Endodermal cell (in vitro differentiated cells): ENCODE measurements at regions not wholly inside any gene's neighbourhood (a gene's known extent, or its start where the extent isn't known, plus 50 kb on each side); places are given as distances from the start of the nearest gene placed in this dataset.
"Not testable (repeated sequence)": the region's sequence is repeated elsewhere in the genome, so short reads cannot be mapped to it uniquely, and the experiment has no call there.

Experiments used
- DNase-seq: peaks from one replicate; pipeline ENCODE4 v3.0.0-alpha.2; 2017
- H3K27ac ChIP-seq: 2 replicates; pipeline ENCODE4 v1.5.1; 2013; ENCODE audit warnings: mild to moderate bottlenecking, low read depth, low read length, moderate library complexity
- H3K27me3 ChIP-seq: 2 replicates; pipeline ENCODE4 v1.6.1; 2013; ENCODE audit warnings: mild to moderate bottlenecking, low read length, moderate library complexity; ENCODE audit not compliant: insufficient read depth, control insufficient read depth, poor library complexity, severe bottlenecking
- H3K36me3 ChIP-seq: 2 replicates; pipeline ENCODE4 v1.7.0; 2013; ENCODE audit warnings: mild to moderate bottlenecking, low read length, moderate library complexity; ENCODE audit not compliant: control insufficient read depth, insufficient read depth
- H3K4me1 ChIP-seq: one replicate; pipeline ENCODE4 v1.7.0; 2013; ENCODE audit warnings: low read length; ENCODE audit not compliant: control insufficient read depth, insufficient read depth
- H3K4me3 ChIP-seq: 2 replicates; pipeline ENCODE4 v1.5.1; 2013; ENCODE audit warnings: mild to moderate bottlenecking, low read length, moderate library complexity
- H3K9ac ChIP-seq: 2 replicates; pipeline ENCODE4 v1.6.1; 2013; ENCODE audit warnings: mild to moderate bottlenecking, low read length, moderate library complexity; ENCODE audit not compliant: poor library complexity, severe bottlenecking; ENCODE audit errors: extremely low read depth
- H3K9me3 ChIP-seq: 2 replicates; pipeline ENCODE4 v1.6.1; 2013; ENCODE audit warnings: mild to moderate bottlenecking, low read length, moderate library complexity; ENCODE audit not compliant: control insufficient read depth
- H3K27ac Mint-ChIP-seq: 2 replicates; pipeline ENCODE4 v1.8.0; 2020; ENCODE audit warnings: mixed read lengths
- H3K27me3 Mint-ChIP-seq: 2 replicates; pipeline ENCODE4 v1.8.0; 2021; ENCODE audit warnings: mild to moderate bottlenecking, mixed read lengths; ENCODE audit not compliant: insufficient read depth
- H3K36me3 Mint-ChIP-seq: 2 replicates; pipeline ENCODE4 v1.8.0; 2020; ENCODE audit warnings: low read depth, mixed read lengths
- H3K4me1 Mint-ChIP-seq: 2 replicates; pipeline ENCODE4 v1.8.0; 2020; ENCODE audit warnings: mixed read lengths
- H3K4me3 Mint-ChIP-seq: 2 replicates; pipeline ENCODE4 v1.8.0; 2020; ENCODE audit warnings: mild to moderate bottlenecking, moderate library complexity, mixed read lengths
- H3K9me3 Mint-ChIP-seq: 2 replicates; pipeline ENCODE4 v1.8.0; 2020; ENCODE audit warnings: mild to moderate bottlenecking, mixed read lengths
- CTCF ChIP-seq: fragments of 200-600 bp; sonication (generic); conservative IDR thresholded peaks from 2 replicates; pipeline ENCODE4 v1.5.0; 2021; ENCODE audit warnings: antibody characterized with exemption, mild to moderate bottlenecking
- WGBS, 2 experiments: methylation state at CpG; one replicate each; pipeline versions ENCODE4 v1.1.5 to v1.1.7; 2013; ENCODE audit warnings: missing lambda C conversion rate in 2 of 2, mixed read lengths in 1 of 2; ENCODE audit not compliant: insufficient coverage in 1 of 2, insufficient read length in 1 of 2; 5-methylcytosine and 5-hydroxymethylcytosine counted together

- 85 to 86% methylated on average over 1 of the region's 1 CpG for WGBS, 2 experiments
Observed at GRCh38 chr6:6453186-6453585, 132.7 kb upstream of the F13A1 start.

GRCh38 chr6:6455272-6455671 is 133.2 kb upstream of the LY86 start:
- Mint-ChIP-seq H3K4me3 (no peak overlapping the region), H3K27me3 (peaks cover 4% of the 10 kb centered on the region), H3K4me1 (no peaks in the 10 kb centered on the region), H3K27ac (no peak overlapping the region), H3K36me3 (no peaks in the 10 kb centered on the region), H3K9me3 (peaks cover 5% of the 10 kb centered on the region)
- H3K27ac ChIP-seq = no peak overlapping the region
- H3K4me3 ChIP-seq = no peak overlapping the region
- H3K9me3 ChIP-seq = peaks cover 5% of the 10 kb centered on the region
- no peaks in the 10 kb centered on the region for H3K27me3 ChIP-seq
- H3K4me1 ChIP-seq = no peaks in the 10 kb centered on the region
- DNase-seq = no peak
- H3K36me3 ChIP-seq = no peaks in the 10 kb centered on the region
- no peak overlapping the region for H3K9ac ChIP-seq
- 91 to 100% methylated on average over 1 to 2 of the region's 2 CpGs for WGBS, 2 experiments
- TF ChIP-seq CTCF = no peak

More at GRCh38 chr6:6453186-6453585, 132.7 kb upstream of the F13A1 start:
- Mint-ChIP-seq H3K27me3 (peaks cover 5% of the 10 kb centered on the region), H3K4me3 (no peak overlapping the region), H3K9me3 (no peaks in the 10 kb centered on the region), H3K4me1 (no peaks in the 10 kb centered on the region), H3K36me3 (no peaks in the 10 kb centered on the region), H3K27ac (no peak overlapping the region)
- no peak for TF ChIP-seq CTCF
- no peak overlapping the region for H3K4me3 ChIP-seq
- H3K9ac ChIP-seq = no peak overlapping the region
- DNase-seq = no peak
- H3K27me3 ChIP-seq = no peaks in the 10 kb centered on the region
- H3K9me3 ChIP-seq = no peaks in the 10 kb centered on the region
- no peak overlapping the region for H3K27ac ChIP-seq
- no peaks in the 10 kb centered on the region for H3K4me1 ChIP-seq
- H3K36me3 ChIP-seq = no peaks in the 10 kb centered on the region

- no peaks in the 10 kb centered on the region for H3K4me1 Mint-ChIP-seq
- H3K4me3 ChIP-seq = no peak overlapping the region
- H3K4me1 ChIP-seq = no peaks in the 10 kb centered on the region
- H3K27ac Mint-ChIP-seq = no peak overlapping the region
- H3K27me3 ChIP-seq = no peaks in the 10 kb centered on the region
- peaks cover 3% of the 10 kb centered on the region for H3K27me3 Mint-ChIP-seq
- peaks cover 7% of the 10 kb centered on the region for H3K9me3 Mint-ChIP-seq
- no peak overlapping the region for H3K4me3 Mint-ChIP-seq
- H3K27ac ChIP-seq = no peak overlapping the region
- H3K36me3 ChIP-seq = no peaks in the 10 kb centered on the region
- H3K9ac ChIP-seq = no peak overlapping the region
- no peaks in the 10 kb centered on the region for H3K36me3 Mint-ChIP-seq
- 80 to 93% methylated on average over 1 of the region's 2 CpGs for WGBS, 2 experiments
- no peak for DNase-seq
- H3K9me3 ChIP-seq = peaks cover 5% of the 10 kb centered on the region
- TF ChIP-seq CTCF = no peak
Observed at GRCh38 chr6:6458172-6458571, 130.3 kb upstream of the LY86 start.

GRCh38 chr6:6459963-6460362 is 128.6 kb upstream of the LY86 start:
- not testable (repeated sequence) for H3K4me1 ChIP-seq, H3K4me1 Mint-ChIP-seq, H3K36me3 Mint-ChIP-seq, H3K27ac Mint-ChIP-seq, H3K9ac ChIP-seq, H3K4me3 Mint-ChIP-seq, H3K9me3 ChIP-seq, H3K27me3 Mint-ChIP-seq, H3K27me3 ChIP-seq, H3K36me3 ChIP-seq, H3K4me3 ChIP-seq, H3K27ac ChIP-seq, H3K9me3 Mint-ChIP-seq, DNase-seq
- 86 to 96% methylated on average over 2 to 4 of the region's 4 CpGs for WGBS, 2 experiments
